Stimulated activated CD4-positive, alpha-beta T cell treated with anti-CD3 and anti-CD28 coated beads, Interleukin-2, amount 100 ng/mL, for 4 hours (primary cell): ENCODE measurements at regions not wholly inside any gene's neighbourhood (a gene's known extent, or its start where the extent isn't known, plus 50 kb on each side); places are given as distances from the start of the nearest gene placed in this dataset.
A peak's percentile ranks its signal among the peaks of the same experiment; 100 is the strongest.

Experiments used
- DNase-seq: peaks from one replicate; pipeline ENCODE4 v3.0.0-alpha.2; 2020; ENCODE audit warnings: low read depth

GRCh38 chr9:121550041-121550440 is 50.4 kb upstream of the GGTA1 start:
- DNase-seq: no peak

- peak; percentile 38 for DNase-seq
Measured at GRCh38 chr9:121550569-121551512, 51.2 kb upstream of the GGTA1 start.

- no peak for DNase-seq
Measured at GRCh38 chr9:121551985-121552753, 52.5 kb upstream of the GGTA1 start.

- DNase-seq: no peak
Measured at GRCh38 chr9:121556082-121556481, 56.4 kb upstream of the GGTA1 start.

GRCh38 chr9:121556580-121556979 is 56.9 kb upstream of the GGTA1 start:
- no peak for DNase-seq

GRCh38 chr9:121557581-121558447 is 58.2 kb upstream of the GGTA1 start:
- no peak for DNase-seq

- no peak for DNase-seq
Measured at GRCh38 chr9:121558473-121558872, 58.8 kb upstream of the GGTA1 start.

GRCh38 chr9:121559183-121559582 is 59.5 kb upstream of the GGTA1 start:
- no peak for DNase-seq

GRCh38 chr9:121560921-121561320 is 61.3 kb upstream of the GGTA1 start:
- DNase-seq: no peak

- DNase-seq: no peak
Measured at GRCh38 chr9:121561385-121562222, 62.0 kb upstream of the GGTA1 start.

GRCh38 chr9:121562301-121562700 is 62.7 kb upstream of the GGTA1 start:
- no peak for DNase-seq

- no peak for DNase-seq
Measured at GRCh38 chr9:121563425-121563824, 63.8 kb upstream of the GGTA1 start.

GRCh38 chr9:121563881-121564460 is 64.3 kb upstream of the GGTA1 start:
- no peak for DNase-seq

GRCh38 chr9:121564504-121565260 is 65.0 kb upstream of the GGTA1 start:
- no peak for DNase-seq

- DNase-seq: no peak
Measured at GRCh38 chr9:121566481-121567465, 67.1 kb upstream of the GGTA1 start.

- DNase-seq: no peak
Measured at GRCh38 chr9:121567500-121568342, 68.1 kb upstream of the GGTA1 start.

- no peak for DNase-seq
Measured at GRCh38 chr9:121568343-121569265, 69.0 kb upstream of the GGTA1 start.
